ENCODE measurements at regions not wholly inside any gene's neighbourhood (a gene's known extent, or its start where the extent isn't known, plus 50 kb on each side); places are given as distances from the start of the nearest gene placed in this dataset.

DNA sequence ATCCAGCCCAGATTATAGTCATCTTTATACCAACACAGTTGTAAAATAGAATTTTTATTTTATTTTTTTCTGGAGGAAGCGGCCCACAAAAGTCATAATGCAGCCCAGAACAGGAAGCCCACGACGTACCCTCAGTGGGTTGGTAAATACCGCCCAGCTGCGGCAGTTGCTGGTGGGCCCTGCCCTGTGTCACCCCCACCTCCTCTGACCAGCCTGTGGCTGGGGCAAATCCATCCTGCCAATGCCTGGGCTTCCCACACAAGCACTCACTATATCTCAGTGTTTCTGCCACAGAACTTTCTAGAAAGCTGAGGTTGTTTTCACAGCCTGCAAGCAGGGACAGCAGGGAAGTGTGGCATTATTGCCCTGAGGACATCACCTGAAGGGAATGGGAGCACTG, 171.4 kb upstream of the GSC start:
- Histone ChIP-seq H3K4me3 (no peak overlapping the region), H3K9ac (ENCODE audit: control insufficient read depth, insufficient read depth, low read length) (no peak overlapping the region), H3K9me3 (replicated peaks; ENCODE audit: control insufficient read depth, insufficient read depth, low read length) (no peaks in the 10 kb centered on the region), H3K27me3 (replicated peaks in 1 of 2; ENCODE audit: control insufficient read depth in 2 of 2, insufficient read depth in 2 of 2, low read length in 1 of 2) (no peaks in the 10 kb centered on the region; a peak in 1 of 4 replicates), H3K4me2 (ENCODE audit: control insufficient read depth, insufficient read depth) (no peak overlapping the region), H3K27ac (ENCODE audit: control insufficient read depth, insufficient read depth) (no peak overlapping the region), H3K79me2 (ENCODE audit: control insufficient read depth, insufficient read depth, low read length) (no peaks in the 10 kb centered on the region), H3K36me3 (ENCODE audit: control insufficient read depth in 2 of 2, insufficient read depth in 2 of 2, low read length in 1 of 2) (no peaks in the 10 kb centered on the region), H2AFZ (ENCODE audit: control insufficient read depth, low read depth, low read length) (no peak overlapping the region), H4K20me1 (ENCODE audit: control insufficient read depth, insufficient read depth) (no peaks in the 10 kb centered on the region), H3K4me1 (ENCODE audit: control insufficient read depth, insufficient read depth, low read length) (no peaks in the 10 kb centered on the region)
- ATAC-seq (no peak), DNase-seq (ENCODE audit: low read depth, low spot score) (no peak), FAIRE-seq (no peak)
- ChIA-PET CTCF (no interaction called here), RAD21 (ENCODE audit: unreplicated experiment) (no interaction called here), POLR2A (no interaction called here), SMC1A (ENCODE audit: uncharacterized antibody, unreplicated experiment) (interaction anchor here (0.7 kb wide), 1 partner anchor 458 kb away, joined by 3 read pairs; no protein-coding TSS in a partner anchor)
- BruUV-seq (replicated peaks): no TSS peak
- in situ Hi-C loops (cut with MboI) (no loop called here), intact Hi-C loops (cut with micrococcal nuclease; ENCODE audit: unreplicated experiment) (no loop called here)
- WGBS (ENCODE audit: insufficient coverage, insufficient replicate concordance, low lambda C conversion rate, missing lambda C conversion rate): 82% methylated on average over 5 of the region's 5 CpGs
- no peak for TF ChIP-seq GABPA (IDR thresholded peaks at IDR 0.05; ENCODE audit: low read depth)
- no peak for TF ChIP-seq HDGF (IDR thresholded peaks at IDR 0.05)
- TF ChIP-seq IKZF1 (conservative IDR thresholded peaks at IDR 0.05): no peak
- TF ChIP-seq EP300 (IDR thresholded peaks at IDR 0.05; ENCODE audit: borderline replicate concordance in 1 of 2, control insufficient read depth in 1 of 2, low read depth in 2 of 2, low read length in 2 of 2): no peak
- no peak for TF ChIP-seq REST (IDR thresholded peaks at IDR 0.05; ENCODE audit: low read depth, low read length)
- TF ChIP-seq NFXL1 (IDR thresholded peaks at IDR 0.05; ENCODE audit: borderline replicate concordance): no peak
- TF ChIP-seq BCLAF1 (IDR thresholded peaks at IDR 0.05): no peak
- TF ChIP-seq RAD21 (IDR thresholded peaks at IDR 0.05; ENCODE audit: insufficient read depth, low read depth, low read length): no peak
- TF ChIP-seq BRCA1 (IDR thresholded peaks at IDR 0.05; ENCODE audit: low read depth, low read length): no peak
- TF ChIP-seq, protein P1, sequence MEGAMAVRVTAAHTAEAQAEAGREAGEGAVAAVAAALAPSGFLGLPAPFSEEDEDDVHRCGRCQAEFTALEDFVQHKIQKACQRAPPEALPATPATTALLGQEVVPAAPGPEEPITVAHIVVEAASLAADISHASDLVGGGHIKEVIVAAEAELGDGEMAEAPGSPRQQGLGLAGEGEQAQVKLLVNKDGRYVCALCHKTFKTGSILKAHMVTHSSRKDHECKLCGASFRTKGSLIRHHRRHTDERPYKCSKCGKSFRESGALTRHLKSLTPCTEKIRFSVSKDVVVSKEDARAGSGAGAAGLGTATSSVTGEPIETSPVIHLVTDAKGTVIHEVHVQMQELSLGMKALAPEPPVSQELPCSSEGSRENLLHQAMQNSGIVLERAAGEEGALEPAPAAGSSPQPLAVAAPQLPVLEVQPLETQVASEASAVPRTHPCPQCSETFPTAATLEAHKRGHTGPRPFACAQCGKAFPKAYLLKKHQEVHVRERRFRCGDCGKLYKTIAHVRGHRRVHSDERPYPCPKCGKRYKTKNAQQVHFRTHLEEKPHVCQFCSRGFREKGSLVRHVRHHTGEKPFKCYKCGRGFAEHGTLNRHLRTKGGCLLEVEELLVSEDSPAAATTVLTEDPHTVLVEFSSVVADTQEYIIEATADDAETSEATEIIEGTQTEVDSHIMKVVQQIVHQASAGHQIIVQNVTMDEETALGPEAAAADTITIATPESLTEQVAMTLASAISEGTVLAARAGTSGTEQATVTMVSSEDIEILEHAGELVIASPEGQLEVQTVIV (IDR thresholded peaks at IDR 0.05; ENCODE audit: borderline replicate concordance, partially characterized antibody): no peak
- TF ChIP-seq SPI1 (IDR thresholded peaks at IDR 0.05; ENCODE audit: borderline replicate concordance, insufficient read depth, low read depth, low read length): no peak
- TF ChIP-seq IRF4 (IDR thresholded peaks at IDR 0.05; ENCODE audit: low read depth, low read length): no peak
- TF ChIP-seq NRF1 (conservative IDR thresholded peaks at IDR 0.05; ENCODE audit: low read depth, low read length): no peak
- no peak for TF ChIP-seq HSF1 (IDR thresholded peaks at IDR 0.05; ENCODE audit: low read depth, low read length)

Data from GM12878 (cell line).